CD14-positive monocyte (primary cell): ENCODE measurements at regions not wholly inside any gene's neighbourhood (a gene's known extent, or its start where the extent isn't known, plus 50 kb on each side); places are given as distances from the start of the nearest gene placed in this dataset.

Experiments used
- DNase-seq, 3 donors: peaks; one replicate each; pipeline ENCODE4 v3.0.0-alpha.2; 2011 to 2022
- H2AFZ ChIP-seq: 2 replicates; pipeline ENCODE4 v1.6.0; 2012; ENCODE audit warnings: mild to moderate bottlenecking, low read depth, low read length, inconsistent platforms; ENCODE audit not compliant: insufficient read depth, poor library complexity, severe bottlenecking
- H3K27ac ChIP-seq, 2 donors: 1 replicate in 1 of 2; 2 replicates in 1 of 2; pipeline ENCODE4 v1.5.1; 2012 to 2013; ENCODE audit warnings: low read length in 2 of 2, control low read depth in 1 of 2, inconsistent platforms in 1 of 2, low read depth in 1 of 2, mild to moderate bottlenecking in 1 of 2
- H3K27me3 ChIP-seq, 2 donors: one replicate each; pipeline versions ENCODE4 v1.6.0 to v1.6.1; 2011 to 2013; ENCODE audit warnings: low read length in 2 of 2; ENCODE audit not compliant: control insufficient read depth in 2 of 2, insufficient read depth in 2 of 2
- H3K36me3 ChIP-seq, 2 donors: replicated peaks in 1 of 2; 1 replicate in 1 of 2; 2 replicates in 1 of 2; pipeline versions ENCODE4 v1.5.1 to v1.6.1; 2012 to 2013; ENCODE audit warnings: low read length in 2 of 2, control low read depth in 1 of 2, inconsistent platforms in 1 of 2, mild to moderate bottlenecking in 1 of 2; ENCODE audit not compliant: insufficient read depth in 2 of 2, control insufficient read depth in 1 of 2
- H3K4me1 ChIP-seq, 2 donors: 1 replicate in 1 of 2; 2 replicates in 1 of 2; pipeline versions ENCODE4 v1.5.1 to v1.6.1; 2012 to 2013; ENCODE audit warnings: low read length in 2 of 2, control low read depth in 1 of 2, inconsistent platforms in 1 of 2, mild to moderate bottlenecking in 1 of 2, moderate library complexity in 1 of 2; ENCODE audit not compliant: insufficient read depth in 2 of 2, control insufficient read depth in 1 of 2
- H3K4me2 ChIP-seq: replicated peaks from 2 replicates; pipeline ENCODE3; 2012; ENCODE audit warnings: low read length, moderate library complexity, mild to moderate bottlenecking; ENCODE audit not compliant: poor library complexity, severe bottlenecking; ENCODE audit errors: extremely low read depth
- H3K4me3 ChIP-seq, 3 experiments: fragments of 200-600 bp in 1 of 3; sonication (generic) in 1 of 3; replicated peaks in 1 of 3; 1 replicate in 2 of 3; 2 replicates in 1 of 3; pipeline ENCODE4 v1.5.1; 2011 to 2013; ENCODE audit warnings: low read length in 3 of 3, mild to moderate bottlenecking in 3 of 3, control low read depth in 2 of 3, low read depth in 2 of 3, inconsistent platforms in 1 of 3, moderate library complexity in 1 of 3
- H3K79me2 ChIP-seq: 2 replicates; pipeline ENCODE4 v1.6.0; 2012; ENCODE audit warnings: mild to moderate bottlenecking, control low read depth, inconsistent platforms, low read length, moderate library complexity; ENCODE audit not compliant: insufficient read depth
- H3K9ac ChIP-seq: 2 replicates; pipeline ENCODE4 v1.6.0; 2017; ENCODE audit warnings: low read length, mild to moderate bottlenecking; ENCODE audit not compliant: insufficient read depth, poor library complexity, severe bottlenecking
- H3K9me3 ChIP-seq, 2 donors: replicated peaks in 1 of 2; 1 replicate in 1 of 2; 2 replicates in 1 of 2; pipeline versions ENCODE4 v1.5.1 to v1.6.1; 2012 to 2013; ENCODE audit warnings: low read length in 2 of 2, control low read depth in 1 of 2; ENCODE audit not compliant: control insufficient read depth in 1 of 2, insufficient read depth in 1 of 2
- H4K20me1 ChIP-seq: 2 replicates; pipeline ENCODE4 v1.6.0; 2012; ENCODE audit warnings: mild to moderate bottlenecking, low read length, control low read depth, moderate library complexity; ENCODE audit not compliant: insufficient read depth
- H3K27ac Mint-ChIP-seq, 7 donors: one replicate each; pipeline ENCODE4 v1.8.0; 2020; ENCODE audit warnings: mild to moderate bottlenecking in 7 of 7, mixed read lengths in 7 of 7, moderate library complexity in 6 of 7, inconsistent platforms in 2 of 7
- H3K27me3 Mint-ChIP-seq, 3 donors: one replicate each; pipeline ENCODE4 v1.8.0; 2021 to 2022; ENCODE audit warnings: low read depth in 3 of 3, mild to moderate bottlenecking in 3 of 3, mixed read lengths in 3 of 3, moderate library complexity in 3 of 3, inconsistent platforms in 1 of 3
- H3K36me3 Mint-ChIP-seq, 2 donors: one replicate each; pipeline ENCODE4 v1.8.0; 2020; ENCODE audit warnings: mixed read lengths in 2 of 2, inconsistent platforms in 1 of 2, mild to moderate bottlenecking in 1 of 2
- H3K4me1 Mint-ChIP-seq: one replicate; pipeline ENCODE4 v1.8.0; 2020; ENCODE audit warnings: mild to moderate bottlenecking, mixed read lengths
- H3K4me3 Mint-ChIP-seq, 2 donors: one replicate each; pipeline ENCODE4 v1.8.0; 2020; ENCODE audit warnings: mild to moderate bottlenecking in 2 of 2, mixed read lengths in 2 of 2, moderate library complexity in 1 of 2
- H3K9me3 Mint-ChIP-seq, 7 donors: one replicate each; pipeline ENCODE4 v1.8.0; 2020 to 2022; ENCODE audit warnings: mixed read lengths in 7 of 7, mild to moderate bottlenecking in 6 of 7, moderate library complexity in 6 of 7, inconsistent platforms in 2 of 7
- CTCF ChIP-seq: fragments of 200-600 bp; IDR thresholded peaks from one replicate; pipeline ENCODE4 v1.8.0; 2022; ENCODE audit warnings: antibody characterized with exemption, mild to moderate bottlenecking
- WGBS: methylation state at CpG from one replicate; pipeline ENCODE4 v1.1.5; 2013; ENCODE audit warnings: missing lambda C conversion rate; ENCODE audit not compliant: insufficient coverage; 5-methylcytosine and 5-hydroxymethylcytosine counted together
- intact Hi-C, 2 donors: fragments of 100-400 bp; cut with micrococcal nuclease; formaldehyde crosslinking; loops; one replicate each; pipeline versions ENCODE4 v1.15.0 to v1.15.1; 2023

GRCh38 chr13:106234636-106235035, 300.8 kb downstream of the EFNB2 start:
- H3K4me1 Mint-ChIP-seq, result no peaks in the 10 kb centered on the region
- no peak for DNase-seq
- no peak overlapping the region for H3K4me3 Mint-ChIP-seq

GRCh38 chr13:106233134-106233735, 302.2 kb downstream of the EFNB2 start:
- no CpG with 5 or more reads among the region's 1 CpG for WGBS
- peaks cover 0 to 15% of the 10 kb centered on the region in 2 donors for H3K9me3 ChIP-seq
- Mint-ChIP-seq H3K27ac (no peak overlapping the region), H3K27me3 (peaks cover 0 to 1% (median 1%) of the 10 kb centered on the region in 3 donors), H3K36me3 (no peaks in the 10 kb centered on the region), H3K4me1 (no peaks in the 10 kb centered on the region), H3K4me3 (no peak overlapping the region), H3K9me3 (peaks cover 0 to 8% (median 8%) of the 10 kb centered on the region in 7 donors)
- TF ChIP-seq CTCF, result no peak
- no peaks in the 10 kb centered on the region for H3K79me2 ChIP-seq
- DNase-seq, result no peak
- H3K4me1 ChIP-seq, result no peaks in the 10 kb centered on the region
- intact Hi-C loops, result no loop called here
- no peaks in the 10 kb centered on the region for H3K27me3 ChIP-seq
- no peak overlapping the region for H3K4me2 ChIP-seq
- H4K20me1 ChIP-seq, result no peaks in the 10 kb centered on the region
- no peak overlapping the region for H3K27ac ChIP-seq
- H3K9ac ChIP-seq, result no peak overlapping the region
- no peaks in the 10 kb centered on the region for H3K36me3 ChIP-seq
- no peak overlapping the region for H3K4me3 ChIP-seq
- H2AFZ ChIP-seq, result no peak overlapping the region

More at GRCh38 chr13:106234636-106235035, 300.8 kb downstream of the EFNB2 start:
- Mint-ChIP-seq H3K27ac (no peak overlapping the region), H3K27me3 (peaks cover 0 to 1% (median 1%) of the 10 kb centered on the region in 3 donors), H3K9me3 (peaks cover 0 to 8% (median 6%) of the 10 kb centered on the region in 7 donors), H3K36me3 (no peaks in the 10 kb centered on the region)
- Histone ChIP-seq H3K36me3 (no peaks in the 10 kb centered on the region), H3K4me1 (no peaks in the 10 kb centered on the region), H3K9ac (no peak overlapping the region), H3K4me2 (no peak overlapping the region), H3K27me3 (no peaks in the 10 kb centered on the region), H2AFZ (no peak overlapping the region), H3K9me3 (peaks cover 3 to 18% of the 10 kb centered on the region in 2 donors), H4K20me1 (no peaks in the 10 kb centered on the region), H3K27ac (no peak overlapping the region), H3K4me3 (no peak overlapping the region), H3K79me2 (no peaks in the 10 kb centered on the region)
- TF ChIP-seq CTCF, result no peak
- 100% methylated on average over 3 of the region's 9 CpGs for WGBS
- intact Hi-C loops, result no loop called here
